GM12878 (cell line): ENCODE measurements at regions not wholly inside any gene's neighbourhood (a gene's known extent, or its start where the extent isn't known, plus 50 kb on each side); places are given as distances from the start of the nearest gene placed in this dataset.
A peak's percentile ranks its signal among the peaks of the same experiment; 100 is the strongest.

Experiments used
- ATAC-seq: fragments of 200-7000 bp; cut with Tn5 transposase; 3 replicates; pipeline ENCODE4 v1.9.1; 2020; ENCODE audit warnings: mild to moderate bottlenecking, moderate library complexity
- BruUV-seq: library from RNA; stranded (reverse); fragments of 400-500 nt; replicated peaks from 2 replicates; lab custom pipeline; 2021; lab: Mats Ljungman, UMichigan
- CTCF ChIA-PET: fragments of 300-600 bp; sonication (Branson Sonifier 250); formaldehyde crosslinking; extraction: SDS; loops from one replicate; lab custom pipeline; 2021; ENCODE audit warnings: inconsistent platforms; lab: Yijun Ruan, JAX
- POLR2A ChIA-PET: fragments of 350-600 bp; formaldehyde crosslinking; extraction: SDS; loops from one replicate; lab custom pipeline; 2021; ENCODE audit warnings: inconsistent platforms; lab: Charles Lee
- RAD21 ChIA-PET: fragments of 300-600 bp; sonication (Branson Sonifier 250); formaldehyde crosslinking; loops from one replicate; lab custom pipeline; 2023; ENCODE audit warnings: antibody characterized with exemption; ENCODE audit not compliant: unreplicated experiment; lab: Charles Lee
- SMC1A ChIA-PET: fragments of 300-600 bp; sonication (Branson Sonifier 250); formaldehyde crosslinking; loops from one replicate; lab custom pipeline; 2023; ENCODE audit not compliant: unreplicated experiment, uncharacterized antibody; lab: Charles Lee
- DNase-seq: peaks from one replicate; pipeline ENCODE4 v3.0.0-alpha.2; 2011; ENCODE audit warnings: low read depth, low spot score
- FAIRE-seq: peaks from 3 replicates; lab custom pipeline; 2011; peaks lifted over from hg19 to GRCh38; lab: Jason Lieb, UNC
- H2AFZ ChIP-seq: 2 replicates; pipeline ENCODE4 v1.6.0; 2011; ENCODE audit warnings: low read depth, low read length, control low read depth; ENCODE audit not compliant: control insufficient read depth
- H3K27ac ChIP-seq: 2 replicates; pipeline ENCODE4 v1.5.1; 2011; ENCODE audit warnings: control low read depth; ENCODE audit not compliant: control insufficient read depth, insufficient read depth
- H3K27me3 ChIP-seq, 2 experiments: replicated peaks in 1 of 2; 2 replicates each; pipeline versions ENCODE4 v1.6.0 to v1.6.1; 2011; ENCODE audit warnings: low read length in 1 of 2; ENCODE audit not compliant: control insufficient read depth in 2 of 2, insufficient read depth in 2 of 2
- H3K36me3 ChIP-seq, 2 experiments: 2 replicates each; pipeline ENCODE4 v1.5.1; 2011; ENCODE audit warnings: low read length in 1 of 2; ENCODE audit not compliant: control insufficient read depth in 2 of 2, insufficient read depth in 2 of 2
- H3K4me1 ChIP-seq: 2 replicates; pipeline ENCODE4 v1.6.1; 2011; ENCODE audit warnings: mild to moderate bottlenecking, low read length, moderate library complexity, mixed read lengths; ENCODE audit not compliant: control insufficient read depth, insufficient read depth
- H3K4me2 ChIP-seq: 2 replicates; pipeline ENCODE4 v1.6.0; 2011; ENCODE audit warnings: control low read depth; ENCODE audit not compliant: control insufficient read depth, insufficient read depth
- H3K4me3 ChIP-seq: fragments of 200-600 bp; sonication (generic); 2 replicates; pipeline ENCODE4 v1.5.1; 2016
- H3K79me2 ChIP-seq: 2 replicates; pipeline ENCODE4 v1.6.0; 2011; ENCODE audit warnings: low read length; ENCODE audit not compliant: control insufficient read depth, insufficient read depth
- H3K9ac ChIP-seq: 2 replicates; pipeline ENCODE4 v1.8.0; 2011; ENCODE audit warnings: low read length, control low read depth, mixed read lengths; ENCODE audit not compliant: control insufficient read depth, insufficient read depth
- H3K9me3 ChIP-seq: replicated peaks from 3 replicates; pipeline ENCODE4 v1.5.1; 2011; ENCODE audit warnings: mild to moderate bottlenecking, low read length; ENCODE audit not compliant: control insufficient read depth, insufficient read depth
- H4K20me1 ChIP-seq: 2 replicates; pipeline ENCODE4 v1.6.0; 2011; ENCODE audit not compliant: control insufficient read depth, insufficient read depth
- DPF2 ChIP-seq: fragments of 450-650 bp; IDR thresholded peaks from 2 replicates; pipeline ENCODE4 v1.6.1; 2017; ENCODE audit warnings: mild to moderate bottlenecking
- KDM1A ChIP-seq: fragments of 200-600 bp; sonication (generic); IDR thresholded peaks from 2 replicates; pipeline ENCODE4 v1.6.1; 2016; ENCODE audit warnings: borderline replicate concordance
- RBBP5 ChIP-seq: fragments of 200-600 bp; sonication (generic); conservative IDR thresholded peaks from 2 replicates; pipeline ENCODE4 v1.6.1; 2016
- SIN3A ChIP-seq: IDR thresholded peaks from 2 replicates; pipeline ENCODE4 v1.6.1; 2012; ENCODE audit warnings: low read depth, low read length, improper control_type of control experiment
- SIX5 ChIP-seq: IDR thresholded peaks from 2 replicates; pipeline ENCODE4 v1.6.1; 2011; ENCODE audit warnings: mild to moderate bottlenecking, low read depth, low read length, moderate library complexity; ENCODE audit not compliant: severe bottlenecking
- SUZ12 ChIP-seq: fragments of 200-600 bp; sonication (generic); IDR thresholded peaks from one replicate; pipeline ENCODE4 v1.6.1; 2018; ENCODE audit warnings: antibody characterized with exemption, mild to moderate bottlenecking; ENCODE audit not compliant: unreplicated experiment
- ZNF217 ChIP-seq: fragments of 450-650 bp; IDR thresholded peaks from 2 replicates; pipeline ENCODE4 v1.6.1; 2017; ENCODE audit warnings: antibody characterized with exemption, mild to moderate bottlenecking
- ZNF24 ChIP-seq: fragments of 450-650 bp; IDR thresholded peaks from 2 replicates; pipeline ENCODE4 v1.6.1; 2017; ENCODE audit warnings: antibody characterized with exemption, mild to moderate bottlenecking
- WGBS: methylation state at CpG from one replicate; pipeline ENCODE4 v1.1.6; 2016; ENCODE audit warnings: low lambda C conversion rate; ENCODE audit not compliant: insufficient replicate concordance, insufficient coverage; ENCODE audit errors: missing lambda C conversion rate; 5-methylcytosine and 5-hydroxymethylcytosine counted together
- in situ Hi-C: fragments of 300-500 bp; cut with MboI; formaldehyde crosslinking; loops from 9 replicates; pipeline ENCODE4 v1.14.3; 2018; ENCODE audit warnings: mixed read lengths
- intact Hi-C: fragments of 100-400 bp; cut with micrococcal nuclease; formaldehyde crosslinking; loops from one replicate; pipeline ENCODE4 v1.14.2; 2022; ENCODE audit not compliant: unreplicated experiment
- TF ChIP-seq, protein P1 (sequence below), 3 experiments: IDR thresholded peaks in 2 of 3; conservative IDR thresholded peaks in 1 of 3; 2 replicates each; pipeline ENCODE4 v1.5.1; 2011; ENCODE audit warnings: low read depth in 3 of 3, low read length in 3 of 3, mild to moderate bottlenecking in 3 of 3, control low read depth in 2 of 3, moderate library complexity in 2 of 3, inconsistent platforms in 1 of 3, mixed read lengths in 1 of 3; ENCODE audit not compliant: control insufficient read depth in 2 of 3, insufficient read depth in 1 of 3; ENCODE audit errors: extremely low read depth in 1 of 3

GRCh38 chr11:119584193-119585042 lies 144.6 kb downstream of the NECTIN1 start:
- CTCF ChIA-PET = interaction anchor here (1.5 kb wide), 1 partner anchor 23 kb away, joined by 3 read pairs; no protein-coding TSS in a partner anchor
- FAIRE-seq (no peak), ATAC-seq (peak; percentile 21; the same call in 1 of the 3 replicates), DNase-seq (no peak)
- Histone ChIP-seq H4K20me1 (no peaks in the 10 kb centered on the region), H3K9me3 (no peaks in the 10 kb centered on the region; the same call in 2 of the 3 replicates), H3K36me3 (no peaks in the 10 kb centered on the region), H3K4me1 (no peaks in the 10 kb centered on the region), H3K4me2 (peak overlapping the region; percentile 10; the same call in 1 of the 2 replicates), H3K4me3 (no peak overlapping the region), H3K27me3 (peaks cover 10 to 12% of the 10 kb centered on the region in 2 experiments), H3K9ac (no peak overlapping the region), H2AFZ (no peak overlapping the region; the same call in 1 of the 2 replicates), H3K79me2 (no peaks in the 10 kb centered on the region), H3K27ac (no peak overlapping the region)
- intact Hi-C loops (no loop called here), in situ Hi-C loops (no loop called here)
- peak; percentile 3 for TF ChIP-seq SUZ12
- TF ChIP-seq SIX5 = no peak
- SMC1A ChIA-PET = interaction anchor here (1.0 kb wide), 1 partner anchor 58 kb away, joined by 3 read pairs; no protein-coding TSS in a partner anchor
- POLR2A ChIA-PET = no interaction called here
- whole genome bisulfite sequencing = under 1% methylated on average over 56 of the region's 56 CpGs
- BruUV-seq = no TSS peak
- RAD21 ChIA-PET = no interaction called here

DNA sequence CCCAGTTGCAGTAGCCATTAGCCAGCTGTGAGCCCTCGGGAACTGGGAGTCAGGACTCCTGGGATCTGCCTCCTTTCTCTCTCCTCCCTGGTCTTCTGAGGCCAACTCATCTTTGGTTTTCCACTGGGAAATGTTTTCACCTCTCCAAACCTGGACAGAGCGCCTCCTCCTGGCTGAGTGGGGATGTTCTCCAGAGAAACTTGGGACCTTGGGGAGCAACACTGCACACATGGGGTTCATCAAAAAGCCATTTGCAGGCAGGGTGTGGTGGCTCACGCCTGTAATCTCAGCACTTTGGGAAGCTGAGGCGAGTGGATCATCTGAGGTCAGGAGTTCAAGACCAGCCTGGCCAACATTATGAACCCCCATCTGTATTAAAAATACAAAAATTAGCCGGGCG lies 145.4 kb downstream of the NECTIN1 start:
- Histone ChIP-seq H3K4me2 (no peak overlapping the region), H3K27me3 (peaks cover 12 to 14% of the 10 kb centered on the region in 2 experiments), H3K79me2 (no peaks in the 10 kb centered on the region), H3K4me1 (no peaks in the 10 kb centered on the region), H3K27ac (no peak overlapping the region), H3K9ac (no peak overlapping the region), H2AFZ (no peak overlapping the region), H3K9me3 (no peaks in the 10 kb centered on the region; the same call in 2 of the 3 replicates), H4K20me1 (no peaks in the 10 kb centered on the region), H3K4me3 (no peak overlapping the region), H3K36me3 (no peaks in the 10 kb centered on the region)
- 28% methylated on average over 6 of the region's 6 CpGs for WGBS
- TF ChIP-seq DPF2 = no peak
- TF ChIP-seq ZNF217 = no peak
- TF ChIP-seq ZNF24 = no peak
- TF ChIP-seq, protein P1, sequence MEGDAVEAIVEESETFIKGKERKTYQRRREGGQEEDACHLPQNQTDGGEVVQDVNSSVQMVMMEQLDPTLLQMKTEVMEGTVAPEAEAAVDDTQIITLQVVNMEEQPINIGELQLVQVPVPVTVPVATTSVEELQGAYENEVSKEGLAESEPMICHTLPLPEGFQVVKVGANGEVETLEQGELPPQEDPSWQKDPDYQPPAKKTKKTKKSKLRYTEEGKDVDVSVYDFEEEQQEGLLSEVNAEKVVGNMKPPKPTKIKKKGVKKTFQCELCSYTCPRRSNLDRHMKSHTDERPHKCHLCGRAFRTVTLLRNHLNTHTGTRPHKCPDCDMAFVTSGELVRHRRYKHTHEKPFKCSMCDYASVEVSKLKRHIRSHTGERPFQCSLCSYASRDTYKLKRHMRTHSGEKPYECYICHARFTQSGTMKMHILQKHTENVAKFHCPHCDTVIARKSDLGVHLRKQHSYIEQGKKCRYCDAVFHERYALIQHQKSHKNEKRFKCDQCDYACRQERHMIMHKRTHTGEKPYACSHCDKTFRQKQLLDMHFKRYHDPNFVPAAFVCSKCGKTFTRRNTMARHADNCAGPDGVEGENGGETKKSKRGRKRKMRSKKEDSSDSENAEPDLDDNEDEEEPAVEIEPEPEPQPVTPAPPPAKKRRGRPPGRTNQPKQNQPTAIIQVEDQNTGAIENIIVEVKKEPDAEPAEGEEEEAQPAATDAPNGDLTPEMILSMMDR (IDR thresholded peaks at IDR 0.05 in 2 of 3, conservative IDR thresholded peaks at IDR 0.05 in 1 of 3; ENCODE audit: control insufficient read depth in 2 of 3, extremely low read depth in 1 of 3, insufficient read depth in 1 of 3, low read depth in 3 of 3, low read length in 3 of 3) = peak in 1 of 3 experiments; percentile 18; a peak in 1 of 6 replicates
- no peak for TF ChIP-seq SIN3A
- TF ChIP-seq KDM1A = no peak
- TF ChIP-seq RBBP5 = no peak
- BruUV-seq = no TSS peak
- ChIA-PET CTCF (interaction anchor here (1.5 kb wide), 1 partner anchor 23 kb away, joined by 3 read pairs; no protein-coding TSS in a partner anchor), RAD21 (no interaction called here), POLR2A (no interaction called here), SMC1A (no interaction called here)
- DNase-seq (no peak), ATAC-seq (no peak), FAIRE-seq (no peak)
- intact Hi-C loops = no loop called here
- in situ Hi-C loops = no loop called here
